HEK293 (cell line): ENCODE measurements at regions not wholly inside any gene's neighbourhood (a gene's known extent, or its start where the extent isn't known, plus 50 kb on each side); places are given as distances from the start of the nearest gene placed in this dataset.

Source experiments
- CTCF ChIA-PET: fragments of 350-600 bp; formaldehyde crosslinking; extraction: SDS; loops from one replicate; lab custom pipeline; 2021; ENCODE audit warnings: antibody characterized with exemption; lab: Yijun Ruan, JAX
- POLR2A ChIA-PET: fragments of 300-600 bp; formaldehyde crosslinking; extraction: SDS; loops from one replicate; lab custom pipeline; 2020; ENCODE audit warnings: antibody characterized with exemption, inconsistent platforms; lab: Yijun Ruan, JAX
- H3K27ac ChIP-seq: fragments of 200-500 bp; sonication (Bioruptor generic); 2 replicates; pipeline ENCODE4 v1.5.1; 2014; ENCODE audit warnings: low read depth, low read length, control low read depth, inconsistent platforms; ENCODE audit errors: extremely low read depth
- H3K36me3 ChIP-seq, 2 experiments: fragments of 200-500 bp in 1 of 2; sonication (Bioruptor generic) in 1 of 2; 1 replicate in 1 of 2; 2 replicates in 1 of 2; pipeline ENCODE4 v1.5.1; 2014 to 2017; ENCODE audit warnings: inconsistent platforms in 2 of 2, low read length in 2 of 2; ENCODE audit not compliant: control insufficient read depth in 2 of 2, insufficient read depth in 1 of 2
- H3K4me1 ChIP-seq: fragments of 200-500 bp; sonication (Bioruptor generic); 2 replicates; pipeline ENCODE4 v1.5.1; 2014; ENCODE audit warnings: mild to moderate bottlenecking, low read length, inconsistent platforms; ENCODE audit not compliant: control insufficient read depth, insufficient read depth
- H3K4me3 ChIP-seq: 2 replicates; pipeline ENCODE4 v1.5.1; 2011; ENCODE audit warnings: low read depth, mild to moderate bottlenecking, control low read depth, low read length, moderate library complexity
- H3K9me3 ChIP-seq: fragments of 200-500 bp; sonication (Bioruptor generic); 2 replicates; pipeline ENCODE4 v1.5.1; 2014; ENCODE audit warnings: low read depth, low read length, inconsistent platforms; ENCODE audit not compliant: control insufficient read depth, insufficient read depth
- BCL11A ChIP-seq: fragments of 450-650 bp; formaldehyde crosslinking; IDR thresholded peaks from 2 replicates; pipeline ENCODE4 v1.5.1; 2016; ENCODE audit warnings: low read depth, missing biosample characterization, missing genetic modification characterization
- KLF16 ChIP-seq: fragments of 450-650 bp; formaldehyde crosslinking; IDR thresholded peaks from 2 replicates; pipeline ENCODE4 v1.5.1; 2017; ENCODE audit warnings: missing biosample characterization, missing genetic modification characterization
- MYNN ChIP-seq: fragments of 450-650 bp; formaldehyde crosslinking; IDR thresholded peaks from 2 replicates; pipeline ENCODE4 v1.5.1; 2016; ENCODE audit warnings: missing biosample characterization, missing genetic modification characterization, borderline replicate concordance
- REPIN1 ChIP-seq: fragments of 450-650 bp; formaldehyde crosslinking; IDR thresholded peaks from 2 replicates; pipeline ENCODE4 v1.5.1; 2017; ENCODE audit warnings: missing biosample characterization, missing genetic modification characterization, low read depth
- ZFP41 ChIP-seq: fragments of 450-650 bp; formaldehyde crosslinking; IDR thresholded peaks from 2 replicates; pipeline ENCODE4 v1.5.1; 2016; ENCODE audit warnings: missing biosample characterization, missing genetic modification characterization, borderline replicate concordance
- ZNF223 ChIP-seq: fragments of 450-650 bp; formaldehyde crosslinking; IDR thresholded peaks from 2 replicates; pipeline ENCODE4 v1.5.1; 2016; ENCODE audit warnings: missing biosample characterization, missing genetic modification characterization
- ZNF24 ChIP-seq: fragments of 450-650 bp; formaldehyde crosslinking; IDR thresholded peaks from 2 replicates; pipeline ENCODE4 v1.5.1; 2016; ENCODE audit warnings: missing biosample characterization, missing genetic modification characterization
- ZNF302 ChIP-seq: fragments of 450-650 bp; formaldehyde crosslinking; IDR thresholded peaks from 2 replicates; pipeline ENCODE4 v1.5.1; 2016; ENCODE audit warnings: missing biosample characterization, missing genetic modification characterization, low read depth
- ZNF311 ChIP-seq: fragments of 450-650 bp; formaldehyde crosslinking; IDR thresholded peaks from 2 replicates; pipeline ENCODE4 v1.5.1; 2017; ENCODE audit warnings: missing biosample characterization, missing genetic modification characterization, borderline replicate concordance
- ZNF426 ChIP-seq: fragments of 450-650 bp; formaldehyde crosslinking; IDR thresholded peaks from 2 replicates; pipeline ENCODE4 v1.5.1; 2017; ENCODE audit warnings: missing biosample characterization, missing genetic modification characterization, mild to moderate bottlenecking, inconsistent platforms, moderate library complexity
- ZNF48 ChIP-seq: fragments of 450-650 bp; formaldehyde crosslinking; IDR thresholded peaks from 2 replicates; pipeline ENCODE4 v1.5.1; 2016; ENCODE audit warnings: missing biosample characterization, missing genetic modification characterization
- ZNF571 ChIP-seq: fragments of 450-650 bp; formaldehyde crosslinking; IDR thresholded peaks from 2 replicates; pipeline ENCODE4 v1.5.0; 2017; ENCODE audit warnings: missing biosample characterization, missing genetic modification characterization
- ZNF658 ChIP-seq: fragments of 450-650 bp; formaldehyde crosslinking; IDR thresholded peaks from 2 replicates; pipeline ENCODE4; 2016; ENCODE audit warnings: missing biosample characterization, missing genetic modification characterization
- ZNF660 ChIP-seq: fragments of 450-650 bp; IDR thresholded peaks from 2 replicates; pipeline ENCODE4 v1.5.1; 2018; ENCODE audit warnings: missing biosample characterization, mild to moderate bottlenecking, missing genetic modification characterization
- ZNF701 ChIP-seq: fragments of 450-650 bp; formaldehyde crosslinking; IDR thresholded peaks from 2 replicates; pipeline ENCODE4 v1.5.1; 2016; ENCODE audit warnings: missing biosample characterization, missing genetic modification characterization
- ZNF707 ChIP-seq: fragments of 450-650 bp; formaldehyde crosslinking; IDR thresholded peaks from 2 replicates; pipeline ENCODE4 v1.5.1; 2016; ENCODE audit warnings: missing biosample characterization, missing genetic modification characterization
- ZNF76 ChIP-seq: fragments of 450-650 bp; formaldehyde crosslinking; IDR thresholded peaks from 2 replicates; pipeline ENCODE4; 2016; ENCODE audit warnings: low read depth, missing biosample characterization, missing genetic modification characterization, borderline replicate concordance
- ZNF768 ChIP-seq: fragments of 450-650 bp; formaldehyde crosslinking; IDR thresholded peaks from 2 replicates; pipeline ENCODE4 v1.5.1; 2018; ENCODE audit warnings: missing biosample characterization, mild to moderate bottlenecking, missing genetic modification characterization
- ZSCAN16 ChIP-seq: fragments of 450-650 bp; formaldehyde crosslinking; IDR thresholded peaks from 2 replicates; pipeline ENCODE4 v1.5.1; 2016; ENCODE audit warnings: missing biosample characterization, missing genetic modification characterization
- TF ChIP-seq, protein P1 (sequence below): fragments of 450-650 bp; formaldehyde crosslinking; IDR thresholded peaks from 2 replicates; pipeline ENCODE4 v1.5.1; 2016; ENCODE audit warnings: missing biosample characterization, missing genetic modification characterization
- TF ChIP-seq, protein P2 (sequence below): fragments of 450-650 bp; formaldehyde crosslinking; IDR thresholded peaks from 2 replicates; pipeline ENCODE4 v1.5.1; 2016; ENCODE audit warnings: missing biosample characterization, missing genetic modification characterization
- TF ChIP-seq, protein P3 (sequence below): fragments of 450-650 bp; formaldehyde crosslinking; IDR thresholded peaks from 2 replicates; pipeline ENCODE4 v1.5.1; 2016; ENCODE audit warnings: missing biosample characterization, missing genetic modification characterization
- TF ChIP-seq, protein P4 (sequence below): fragments of 450-650 bp; formaldehyde crosslinking; IDR thresholded peaks from 2 replicates; pipeline ENCODE4 v1.5.1; 2017; ENCODE audit warnings: missing biosample characterization, missing genetic modification characterization
- TF ChIP-seq, protein P5 (sequence below): fragments of 450-650 bp; formaldehyde crosslinking; IDR thresholded peaks from 2 replicates; pipeline ENCODE4 v1.5.1; 2016; ENCODE audit warnings: missing biosample characterization, missing genetic modification characterization

DNA sequence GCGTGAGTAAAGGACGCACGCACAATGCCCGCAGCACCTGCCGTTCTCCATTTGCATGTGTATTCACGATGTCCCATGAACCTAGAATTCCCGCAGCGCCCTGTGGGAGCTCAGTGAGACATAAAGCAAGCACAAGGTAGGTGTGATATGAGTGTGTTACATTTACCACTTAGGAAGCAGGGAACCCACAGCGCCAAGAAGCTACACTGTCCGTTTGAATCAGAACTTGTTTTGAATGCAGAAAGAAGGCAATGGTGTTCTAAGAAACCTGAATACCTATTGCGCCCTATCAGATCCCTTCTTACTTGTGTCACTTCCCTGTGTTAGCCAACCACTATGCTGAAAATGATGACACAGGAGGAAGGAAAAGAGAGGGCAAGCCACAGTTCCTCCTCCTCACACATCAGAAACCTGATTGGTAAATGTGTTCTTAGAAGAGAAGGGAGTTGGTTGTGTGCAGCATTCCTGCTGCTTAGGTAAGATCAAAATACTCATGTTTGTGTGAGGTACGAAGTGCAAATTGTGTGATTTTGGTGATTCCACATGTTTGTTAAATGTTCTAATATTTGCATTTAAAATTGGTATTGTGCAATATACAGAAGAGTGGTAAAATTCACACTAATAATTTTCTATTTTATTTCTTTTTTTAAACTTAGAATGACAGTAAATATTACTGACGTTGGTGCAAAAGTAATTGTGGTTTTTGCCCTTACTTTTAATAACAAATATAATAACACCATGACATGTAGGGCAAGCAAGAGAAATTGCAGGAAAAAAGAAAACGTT is 185.4 kb downstream of the SEC23IP start (continued):
- TF ChIP-seq ZNF302 (tag by site-specific recombination), result no peak
- TF ChIP-seq, protein P1, sequence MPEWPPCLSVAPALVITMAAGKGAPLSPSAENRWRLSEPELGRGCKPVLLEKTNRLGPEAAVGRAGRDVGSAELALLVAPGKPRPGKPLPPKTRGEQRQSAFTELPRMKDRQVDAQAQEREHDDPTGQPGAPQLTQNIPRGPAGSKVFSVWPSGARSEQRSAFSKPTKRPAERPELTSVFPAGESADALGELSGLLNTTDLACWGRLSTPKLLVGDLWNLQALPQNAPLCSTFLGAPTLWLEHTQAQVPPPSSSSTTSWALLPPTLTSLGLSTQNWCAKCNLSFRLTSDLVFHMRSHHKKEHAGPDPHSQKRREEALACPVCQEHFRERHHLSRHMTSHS (tag by site-specific recombination), result no peak

DNA sequence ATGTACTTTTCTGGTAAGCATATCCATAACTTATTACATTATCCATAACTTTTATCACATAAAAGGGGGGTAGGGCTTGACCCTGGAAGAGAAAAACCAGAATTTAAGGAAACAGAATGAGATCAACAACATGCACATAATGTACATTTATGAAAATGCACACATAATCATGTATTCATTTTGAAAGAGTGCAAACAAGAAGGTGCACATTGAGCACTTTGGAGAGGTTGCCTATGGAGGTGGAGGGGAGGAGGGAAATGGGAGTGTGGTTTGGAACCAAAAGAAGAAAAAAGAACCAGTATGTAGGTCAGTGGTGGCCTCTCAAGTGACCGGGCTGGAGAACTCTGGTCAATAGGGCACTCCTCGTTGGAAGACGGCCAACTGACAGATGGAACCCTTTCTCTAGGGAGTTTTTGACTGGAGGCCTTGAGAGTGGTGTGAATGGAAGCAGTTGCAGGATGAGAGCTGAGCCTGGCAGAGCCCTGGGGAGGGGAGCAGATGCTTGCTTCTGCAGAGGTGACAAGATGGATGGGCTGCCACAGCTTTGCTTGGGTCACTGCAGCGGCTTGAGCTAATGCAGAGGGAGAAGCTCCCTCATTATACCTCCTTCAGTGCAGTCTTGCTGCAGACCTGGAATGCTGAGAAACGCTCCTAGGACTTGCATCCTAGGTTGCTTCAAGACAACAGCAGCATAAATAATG is 192.7 kb downstream of the SEC23IP start:
- POLR2A ChIA-PET, result no interaction called here
- Histone ChIP-seq H3K4me1 (no peaks in the 10 kb centered on the region), H3K36me3 (no peaks in the 10 kb centered on the region), H3K27ac (no peak overlapping the region), H3K4me3 (no peak overlapping the region), H3K9me3 (no peaks in the 10 kb centered on the region)
- TF ChIP-seq BCL11A (no peak), ZNF48 (tag by site-specific recombination) (no peak), ZNF426 (tag by site-specific recombination) (no peak), MYNN (no peak), ZNF223 (no peak), ZNF768 (no peak)
- TF ChIP-seq, protein P2, sequence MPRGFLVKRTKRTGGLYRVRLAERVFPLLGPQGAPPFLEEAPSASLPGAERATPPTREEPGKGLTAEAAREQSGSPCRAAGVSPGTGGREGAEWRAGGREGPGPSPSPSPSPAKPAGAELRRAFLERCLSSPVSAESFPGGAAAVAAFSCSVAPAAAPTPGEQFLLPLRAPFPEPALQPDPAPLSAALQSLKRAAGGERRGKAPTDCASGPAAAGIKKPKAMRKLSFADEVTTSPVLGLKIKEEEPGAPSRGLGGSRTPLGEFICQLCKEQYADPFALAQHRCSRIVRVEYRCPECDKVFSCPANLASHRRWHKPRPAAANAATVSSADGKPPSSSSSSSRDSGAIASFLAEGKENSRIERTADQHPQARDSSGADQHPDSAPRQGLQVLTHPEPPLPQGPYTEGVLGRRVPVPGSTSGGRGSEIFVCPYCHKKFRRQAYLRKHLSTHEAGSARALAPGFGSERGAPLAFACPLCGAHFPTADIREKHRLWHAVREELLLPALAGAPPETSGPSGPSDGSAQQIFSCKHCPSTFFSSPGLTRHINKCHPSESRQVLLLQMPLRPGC, result no peak
- CTCF ChIA-PET, result interaction anchor here (0.6 kb wide), 1 partner anchor 137 kb away, joined by 4 read pairs; no protein-coding TSS in a partner anchor

DNA sequence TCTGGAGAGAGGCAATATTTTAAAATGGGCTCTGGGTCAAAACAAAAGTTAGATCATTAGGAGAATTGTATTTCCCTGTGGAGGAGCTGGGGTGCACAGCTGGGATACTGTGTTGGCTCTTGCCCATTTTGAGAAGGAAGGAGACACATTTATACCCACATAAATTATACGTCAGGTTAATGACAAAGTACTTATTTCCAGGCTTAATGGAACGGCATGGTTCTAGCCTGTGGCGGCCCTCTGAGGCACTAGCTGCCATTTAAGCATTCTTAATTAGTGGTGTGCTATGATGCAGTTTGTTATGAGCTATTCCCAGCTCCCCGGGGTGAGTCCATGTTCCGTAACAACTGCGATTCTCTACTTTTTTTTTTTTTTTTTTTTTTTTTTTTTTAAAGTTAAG is 193.5 kb downstream of the SEC23IP start:
- no peak overlapping the region for H3K27ac ChIP-seq
- ChIA-PET CTCF (interaction anchor here (0.6 kb wide), 1 partner anchor 136 kb away, joined by 4 read pairs; no protein-coding TSS in a partner anchor), POLR2A (no interaction called here)
- TF ChIP-seq, protein P3, sequence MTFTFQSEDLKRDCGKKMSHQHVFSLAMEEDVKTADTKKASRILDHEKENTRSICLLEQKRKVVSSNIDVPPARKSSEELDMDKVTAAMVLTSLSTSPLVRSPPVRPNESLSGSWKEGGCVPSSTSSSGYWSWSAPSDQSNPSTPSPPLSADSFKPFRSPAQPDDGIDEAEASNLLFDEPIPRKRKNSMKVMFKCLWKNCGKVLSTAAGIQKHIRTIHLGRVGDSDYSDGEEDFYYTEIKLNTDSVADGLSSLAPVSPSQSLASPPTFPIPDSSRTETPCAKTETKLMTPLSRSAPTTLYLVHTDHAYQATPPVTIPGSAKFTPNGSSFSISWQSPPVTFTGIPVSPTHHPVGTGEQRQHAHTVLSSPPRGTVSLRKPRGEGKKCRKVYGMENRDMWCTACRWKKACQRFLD (tag by site-specific recombination), result no peak
- TF ChIP-seq ZNF571 (tag by site-specific recombination) (no peak), ZNF707 (tag by site-specific recombination) (no peak), ZNF311 (tag by site-specific recombination) (no peak), MYNN (no peak), KLF16 (tag by site-specific recombination) (no peak), ZNF76 (no peak), ZNF660 (no peak), ZNF658 (tag by site-specific recombination) (no peak), ZSCAN16 (tag by site-specific recombination) (no peak), ZNF24 (tag by site-specific recombination) (no peak), ZNF701 (tag by site-specific recombination) (no peak), REPIN1 (tag by site-specific recombination) (no peak), ZFP41 (tag by site-specific recombination) (no peak)
- TF ChIP-seq, protein P4, sequence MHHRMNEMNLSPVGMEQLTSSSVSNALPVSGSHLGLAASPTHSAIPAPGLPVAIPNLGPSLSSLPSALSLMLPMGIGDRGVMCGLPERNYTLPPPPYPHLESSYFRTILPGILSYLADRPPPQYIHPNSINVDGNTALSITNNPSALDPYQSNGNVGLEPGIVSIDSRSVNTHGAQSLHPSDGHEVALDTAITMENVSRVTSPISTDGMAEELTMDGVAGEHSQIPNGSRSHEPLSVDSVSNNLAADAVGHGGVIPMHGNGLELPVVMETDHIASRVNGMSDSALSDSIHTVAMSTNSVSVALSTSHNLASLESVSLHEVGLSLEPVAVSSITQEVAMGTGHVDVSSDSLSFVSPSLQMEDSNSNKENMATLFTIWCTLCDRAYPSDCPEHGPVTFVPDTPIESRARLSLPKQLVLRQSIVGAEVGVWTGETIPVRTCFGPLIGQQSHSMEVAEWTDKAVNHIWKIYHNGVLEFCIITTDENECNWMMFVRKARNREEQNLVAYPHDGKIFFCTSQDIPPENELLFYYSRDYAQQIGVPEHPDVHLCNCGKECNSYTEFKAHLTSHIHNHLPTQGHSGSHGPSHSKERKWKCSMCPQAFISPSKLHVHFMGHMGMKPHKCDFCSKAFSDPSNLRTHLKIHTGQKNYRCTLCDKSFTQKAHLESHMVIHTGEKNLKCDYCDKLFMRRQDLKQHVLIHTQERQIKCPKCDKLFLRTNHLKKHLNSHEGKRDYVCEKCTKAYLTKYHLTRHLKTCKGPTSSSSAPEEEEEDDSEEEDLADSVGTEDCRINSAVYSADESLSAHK (tag by site-specific recombination), result no peak
- TF ChIP-seq, protein P5, sequence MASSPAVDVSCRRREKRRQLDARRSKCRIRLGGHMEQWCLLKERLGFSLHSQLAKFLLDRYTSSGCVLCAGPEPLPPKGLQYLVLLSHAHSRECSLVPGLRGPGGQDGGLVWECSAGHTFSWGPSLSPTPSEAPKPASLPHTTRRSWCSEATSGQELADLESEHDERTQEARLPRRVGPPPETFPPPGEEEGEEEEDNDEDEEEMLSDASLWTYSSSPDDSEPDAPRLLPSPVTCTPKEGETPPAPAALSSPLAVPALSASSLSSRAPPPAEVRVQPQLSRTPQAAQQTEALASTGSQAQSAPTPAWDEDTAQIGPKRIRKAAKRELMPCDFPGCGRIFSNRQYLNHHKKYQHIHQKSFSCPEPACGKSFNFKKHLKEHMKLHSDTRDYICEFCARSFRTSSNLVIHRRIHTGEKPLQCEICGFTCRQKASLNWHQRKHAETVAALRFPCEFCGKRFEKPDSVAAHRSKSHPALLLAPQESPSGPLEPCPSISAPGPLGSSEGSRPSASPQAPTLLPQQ (tag by site-specific recombination), result no peak
- TF ChIP-seq, protein P1 (tag by site-specific recombination), result no peak
- no peaks in the 10 kb centered on the region for H3K9me3 ChIP-seq
- H3K4me1 ChIP-seq, result no peaks in the 10 kb centered on the region
- no peak overlapping the region for H3K4me3 ChIP-seq
- H3K36me3 ChIP-seq, result no peaks in the 10 kb centered on the region
